HEK293 (cell line): ENCODE measurements at regions not wholly inside any gene's neighbourhood (a gene's known extent, or its start where the extent isn't known, plus 50 kb on each side); places are given as distances from the start of the nearest gene placed in this dataset.

Source experiments
- GLI2 ChIP-seq: fragments of 450-650 bp; formaldehyde crosslinking; IDR thresholded peaks from 2 replicates; pipeline ENCODE4; 2017; ENCODE audit warnings: missing biosample characterization, missing genetic modification characterization, low read depth, borderline replicate concordance
- ZBTB7A ChIP-seq: fragments of 450-650 bp; formaldehyde crosslinking; IDR thresholded peaks from 2 replicates; pipeline ENCODE4 v1.5.1; 2016; ENCODE audit warnings: low read depth, missing biosample characterization, missing genetic modification characterization
- ZNF394 ChIP-seq: fragments of 450-650 bp; formaldehyde crosslinking; IDR thresholded peaks from 2 replicates; pipeline ENCODE4 v1.5.1; 2016; ENCODE audit warnings: missing biosample characterization, missing genetic modification characterization, mild to moderate bottlenecking, moderate library complexity, borderline replicate concordance
- TF ChIP-seq, protein P1 (sequence below): fragments of 450-650 bp; formaldehyde crosslinking; IDR thresholded peaks from 2 replicates; pipeline ENCODE4 v1.5.1; 2016; ENCODE audit warnings: missing biosample characterization, missing genetic modification characterization
- TF ChIP-seq, protein P2 (sequence below): fragments of 450-650 bp; formaldehyde crosslinking; IDR thresholded peaks from 2 replicates; pipeline ENCODE4 v1.5.1; 2016; ENCODE audit warnings: missing biosample characterization, missing genetic modification characterization
- TF ChIP-seq, protein P3 (sequence below): fragments of 450-650 bp; formaldehyde crosslinking; IDR thresholded peaks from 2 replicates; pipeline ENCODE4 v1.5.1; 2016; ENCODE audit warnings: missing biosample characterization, missing genetic modification characterization, low read depth

DNA sequence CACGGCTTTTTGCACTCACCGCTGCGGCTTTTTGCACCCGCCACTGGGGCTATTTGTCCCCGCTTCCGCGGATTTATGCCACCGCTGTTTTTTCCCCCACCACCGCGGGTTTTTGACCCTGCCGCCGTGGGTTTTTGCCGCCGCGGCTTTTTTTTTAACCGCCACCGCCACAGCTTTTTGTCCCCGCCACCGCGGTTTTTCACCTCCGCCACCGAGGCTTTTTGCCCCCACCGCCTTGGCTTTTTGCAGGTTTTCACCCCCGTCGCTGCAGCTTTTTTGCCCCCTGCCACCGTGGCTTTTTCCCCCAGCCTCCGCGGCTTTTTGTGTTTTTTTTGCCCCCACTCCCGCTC is 2796.7 kb upstream of the TEKT4 start:
- TF ChIP-seq, protein P1, sequence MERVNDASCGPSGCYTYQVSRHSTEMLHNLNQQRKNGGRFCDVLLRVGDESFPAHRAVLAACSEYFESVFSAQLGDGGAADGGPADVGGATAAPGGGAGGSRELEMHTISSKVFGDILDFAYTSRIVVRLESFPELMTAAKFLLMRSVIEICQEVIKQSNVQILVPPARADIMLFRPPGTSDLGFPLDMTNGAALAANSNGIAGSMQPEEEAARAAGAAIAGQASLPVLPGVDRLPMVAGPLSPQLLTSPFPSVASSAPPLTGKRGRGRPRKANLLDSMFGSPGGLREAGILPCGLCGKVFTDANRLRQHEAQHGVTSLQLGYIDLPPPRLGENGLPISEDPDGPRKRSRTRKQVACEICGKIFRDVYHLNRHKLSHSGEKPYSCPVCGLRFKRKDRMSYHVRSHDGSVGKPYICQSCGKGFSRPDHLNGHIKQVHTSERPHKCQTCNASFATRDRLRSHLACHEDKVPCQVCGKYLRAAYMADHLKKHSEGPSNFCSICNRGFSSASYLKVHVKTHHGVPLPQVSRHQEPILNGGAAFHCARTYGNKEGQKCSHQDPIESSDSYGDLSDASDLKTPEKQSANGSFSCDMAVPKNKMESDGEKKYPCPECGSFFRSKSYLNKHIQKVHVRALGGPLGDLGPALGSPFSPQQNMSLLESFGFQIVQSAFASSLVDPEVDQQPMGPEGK (tag by site-specific recombination) = no peak
- TF ChIP-seq GLI2 (tag by site-specific recombination) (no peak), ZNF394 (no peak), ZBTB7A (tag by site-specific recombination) (no peak)
- TF ChIP-seq, protein P2, sequence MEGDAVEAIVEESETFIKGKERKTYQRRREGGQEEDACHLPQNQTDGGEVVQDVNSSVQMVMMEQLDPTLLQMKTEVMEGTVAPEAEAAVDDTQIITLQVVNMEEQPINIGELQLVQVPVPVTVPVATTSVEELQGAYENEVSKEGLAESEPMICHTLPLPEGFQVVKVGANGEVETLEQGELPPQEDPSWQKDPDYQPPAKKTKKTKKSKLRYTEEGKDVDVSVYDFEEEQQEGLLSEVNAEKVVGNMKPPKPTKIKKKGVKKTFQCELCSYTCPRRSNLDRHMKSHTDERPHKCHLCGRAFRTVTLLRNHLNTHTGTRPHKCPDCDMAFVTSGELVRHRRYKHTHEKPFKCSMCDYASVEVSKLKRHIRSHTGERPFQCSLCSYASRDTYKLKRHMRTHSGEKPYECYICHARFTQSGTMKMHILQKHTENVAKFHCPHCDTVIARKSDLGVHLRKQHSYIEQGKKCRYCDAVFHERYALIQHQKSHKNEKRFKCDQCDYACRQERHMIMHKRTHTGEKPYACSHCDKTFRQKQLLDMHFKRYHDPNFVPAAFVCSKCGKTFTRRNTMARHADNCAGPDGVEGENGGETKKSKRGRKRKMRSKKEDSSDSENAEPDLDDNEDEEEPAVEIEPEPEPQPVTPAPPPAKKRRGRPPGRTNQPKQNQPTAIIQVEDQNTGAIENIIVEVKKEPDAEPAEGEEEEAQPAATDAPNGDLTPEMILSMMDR (tag by site-specific recombination) = no peak
- TF ChIP-seq, protein P3, sequence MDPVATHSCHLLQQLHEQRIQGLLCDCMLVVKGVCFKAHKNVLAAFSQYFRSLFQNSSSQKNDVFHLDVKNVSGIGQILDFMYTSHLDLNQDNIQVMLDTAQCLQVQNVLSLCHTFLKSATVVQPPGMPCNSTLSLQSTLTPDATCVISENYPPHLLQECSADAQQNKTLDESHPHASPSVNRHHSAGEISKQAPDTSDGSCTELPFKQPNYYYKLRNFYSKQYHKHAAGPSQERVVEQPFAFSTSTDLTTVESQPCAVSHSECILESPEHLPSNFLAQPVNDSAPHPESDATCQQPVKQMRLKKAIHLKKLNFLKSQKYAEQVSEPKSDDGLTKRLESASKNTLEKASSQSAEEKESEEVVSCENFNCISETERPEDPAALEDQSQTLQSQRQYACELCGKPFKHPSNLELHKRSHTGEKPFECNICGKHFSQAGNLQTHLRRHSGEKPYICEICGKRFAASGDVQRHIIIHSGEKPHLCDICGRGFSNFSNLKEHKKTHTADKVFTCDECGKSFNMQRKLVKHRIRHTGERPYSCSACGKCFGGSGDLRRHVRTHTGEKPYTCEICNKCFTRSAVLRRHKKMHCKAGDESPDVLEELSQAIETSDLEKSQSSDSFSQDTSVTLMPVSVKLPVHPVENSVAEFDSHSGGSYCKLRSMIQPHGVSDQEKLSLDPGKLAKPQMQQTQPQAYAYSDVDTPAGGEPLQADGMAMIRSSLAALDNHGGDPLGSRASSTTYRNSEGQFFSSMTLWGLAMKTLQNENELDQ = no peak
